HCT116 (cell line): ENCODE measurements at regions not wholly inside any gene's neighbourhood (a gene's known extent, or its start where the extent isn't known, plus 50 kb on each side); places are given as distances from the start of the nearest gene placed in this dataset.

Experiments
- ATAC-seq: fragments of 200-7000 bp; cut with Tn5 transposase; 2 replicates; pipeline ENCODE4 v1.9.1; 2020; ENCODE audit warnings: mild to moderate bottlenecking, moderate library complexity
- BruUV-seq: library from RNA; stranded (reverse); fragments of 400-500 nt; replicated peaks from 2 replicates; lab custom pipeline; 2021; lab: Mats Ljungman, UMichigan
- CTCF ChIA-PET: fragments of 300-600 bp; sonication (Branson Sonifier 250); formaldehyde crosslinking; loops from one replicate; lab custom pipeline; 2021; ENCODE audit warnings: antibody characterized with exemption; lab: Charles Lee
- POLR2A ChIA-PET: fragments of 300-600, 350-600 bp; sonication (Branson Sonifier 250); formaldehyde crosslinking; loops from one replicate; lab custom pipeline; 2021; ENCODE audit warnings: antibody characterized with exemption; lab: Charles Lee
- RAD21 ChIA-PET, 2 experiments: fragments of 300-600 bp; sonication (Branson Sonifier 250); formaldehyde crosslinking; loops; one replicate each; lab custom pipeline; 2023; ENCODE audit warnings: low total read pairs in 2 of 2; ENCODE audit not compliant: uncharacterized antibody in 2 of 2, unreplicated experiment in 2 of 2, low non-redundant PET in 1 of 2; lab: Charles Lee
- DNase-seq: peaks from one replicate; pipeline ENCODE4 v3.0.0-alpha.2; 2010; ENCODE audit warnings: low read depth, low spot score
- H2AFZ ChIP-seq: fragments of 200-600 bp; shearing (Covaris generic), sonication (generic); 2 replicates; pipeline ENCODE4 v1.6.1; 2017; ENCODE audit warnings: low read depth, mixed run types, mixed read lengths, antibody characterized with exemption, low read length; ENCODE audit not compliant: poor library complexity, severe bottlenecking
- H3K27ac ChIP-seq: 2 replicates; pipeline ENCODE4 v1.5.1; 2012; ENCODE audit warnings: low read depth, low read length
- H3K27me3 ChIP-seq: fragments of 200-600 bp; sonication (generic); 2 replicates; pipeline ENCODE4 v1.6.1; 2016; ENCODE audit warnings: mixed run types, low read length, mixed read lengths; ENCODE audit not compliant: insufficient read depth
- H3K36me3 ChIP-seq, 2 experiments: fragments of 200-500 bp in 1 of 2; fragments of 200-600 bp in 1 of 2; sonication (Bioruptor generic) in 1 of 2; sonication (generic) in 1 of 2; 2 replicates each; pipeline versions ENCODE4 v1.5.1 to v1.6.1; 2014 to 2016; ENCODE audit warnings: low read length in 2 of 2, inconsistent platforms in 1 of 2, mixed read lengths in 1 of 2, mixed run types in 1 of 2; ENCODE audit not compliant: insufficient read depth in 2 of 2, control insufficient read depth in 1 of 2
- H3K4me1 ChIP-seq, 2 experiments: fragments of 200-600 bp in 1 of 2; sonication (generic) in 1 of 2; 2 replicates each; pipeline versions ENCODE4 v1.5.1 to v1.6.1; 2012 to 2017; ENCODE audit warnings: low read length in 2 of 2, inconsistent platforms in 1 of 2, mild to moderate bottlenecking in 1 of 2, mixed read lengths in 1 of 2, mixed run types in 1 of 2, moderate library complexity in 1 of 2; ENCODE audit not compliant: insufficient read depth in 2 of 2, control insufficient read depth in 1 of 2
- H3K4me2 ChIP-seq: fragments of 200-600 bp; sonication (generic); 2 replicates; pipeline ENCODE4 v1.6.1; 2017; ENCODE audit warnings: mixed run types, low read length, mixed read lengths
- H3K4me3 ChIP-seq, 2 experiments: fragments of 200-600 bp in 1 of 2; sonication (generic) in 1 of 2; replicated peaks in 1 of 2; 2 replicates each; pipeline ENCODE4 v1.5.1; 2011 to 2016; ENCODE audit warnings: low read length in 2 of 2, control low read depth in 1 of 2, low read depth in 1 of 2, mild to moderate bottlenecking in 1 of 2, mixed read lengths in 1 of 2, mixed run types in 1 of 2
- H3K79me2 ChIP-seq: fragments of 200-600 bp; sonication (generic); 2 replicates; pipeline ENCODE4 v1.6.1; 2017; ENCODE audit warnings: mild to moderate bottlenecking, mixed run types, low read length, moderate library complexity, mixed read lengths; ENCODE audit not compliant: insufficient read depth
- H3K9ac ChIP-seq: fragments of 200-600 bp; sonication (generic); 2 replicates; pipeline ENCODE4 v1.6.1; 2016; ENCODE audit warnings: low read length, mixed read lengths
- H3K9me2 ChIP-seq: fragments of 200-600 bp; sonication (generic), shearing (Covaris generic); 2 replicates; pipeline ENCODE4 v1.6.1; 2017; ENCODE audit warnings: mixed run types, mild to moderate bottlenecking, moderate library complexity; ENCODE audit not compliant: insufficient read depth
- H3K9me3 ChIP-seq, 2 experiments: fragments of 200-500 bp in 1 of 2; fragments of 200-600 bp in 1 of 2; sonication (Bioruptor generic) in 1 of 2; sonication (generic) in 1 of 2; 2 replicates each; pipeline ENCODE4 v1.6.1; 2014 to 2017; ENCODE audit warnings: low read length in 2 of 2, mixed read lengths in 2 of 2, inconsistent platforms in 1 of 2, low read depth in 1 of 2, mild to moderate bottlenecking in 1 of 2, mixed run types in 1 of 2, moderate library complexity in 1 of 2; ENCODE audit not compliant: control insufficient read depth in 1 of 2, insufficient read depth in 1 of 2
- H4K20me1 ChIP-seq: fragments of 200-600 bp; sonication (generic), shearing (Covaris generic); 2 replicates; pipeline ENCODE4 v1.6.1; 2017; ENCODE audit warnings: mixed run types, mild to moderate bottlenecking, moderate library complexity; ENCODE audit not compliant: insufficient read depth
- CEBPB ChIP-seq: IDR thresholded peaks from 2 replicates; pipeline ENCODE4 v1.6.1; 2012; ENCODE audit warnings: low read depth
- EGR1 ChIP-seq: IDR thresholded peaks from 2 replicates; pipeline ENCODE4 v1.6.1; 2012; ENCODE audit warnings: low read depth
- EZH2phosphoT487 ChIP-seq: fragments of 200-600 bp; IDR thresholded peaks from 2 replicates; pipeline ENCODE4 v1.6.1; 2018; ENCODE audit warnings: antibody characterized with exemption, borderline replicate concordance
- JUND ChIP-seq: IDR thresholded peaks from 2 replicates; pipeline ENCODE4 v1.6.1; 2012
- MAX ChIP-seq: IDR thresholded peaks from 2 replicates; pipeline ENCODE4 v1.6.1; 2012
- POLR2A ChIP-seq: IDR thresholded peaks from 2 replicates; pipeline ENCODE4 v1.7.0; 2011; ENCODE audit warnings: borderline replicate concordance; ENCODE audit not compliant: insufficient read depth, insufficient read length; ENCODE audit errors: extremely low read depth
- POLR2AphosphoS5 ChIP-seq: IDR thresholded peaks from 2 replicates; pipeline ENCODE4 v1.6.1; 2011; ENCODE audit warnings: mild to moderate bottlenecking, low read depth, low read length, moderate library complexity
- RAD21 ChIP-seq: IDR thresholded peaks from 2 replicates; pipeline ENCODE4 v1.6.1; 2012; ENCODE audit warnings: low read depth, mild to moderate bottlenecking
- REST ChIP-seq: IDR thresholded peaks from 2 replicates; pipeline ENCODE4 v1.6.1; 2012; ENCODE audit warnings: low read depth
- SRF ChIP-seq: IDR thresholded peaks from 2 replicates; pipeline ENCODE4 v1.6.1; 2012; ENCODE audit warnings: low read depth
- TCF7L2 ChIP-seq: IDR thresholded peaks from 2 replicates; pipeline ENCODE4 v1.7.0; 2011; ENCODE audit warnings: borderline replicate concordance, inconsistent platforms; ENCODE audit not compliant: insufficient read depth, insufficient read length; ENCODE audit errors: extremely low read depth
- intact Hi-C: fragments of 100-400 bp; cut with micrococcal nuclease; formaldehyde crosslinking; loops from 2 replicates; pipeline ENCODE4 v1.10.0; 2022

- Histone ChIP-seq H3K9me3 (no peaks in the 10 kb centered on the region), H3K27me3 (no peaks in the 10 kb centered on the region), H4K20me1 (no peaks in the 10 kb centered on the region), H3K9ac (no peak overlapping the region), H3K4me3 (no peak overlapping the region), H3K27ac (no peak overlapping the region), H3K4me1 (no peaks in the 10 kb centered on the region), H3K4me2 (no peak overlapping the region), H3K79me2 (no peaks in the 10 kb centered on the region), H2AFZ (no peak overlapping the region), H3K36me3 (no peaks in the 10 kb centered on the region), H3K9me2 (no peaks in the 10 kb centered on the region)
- intact Hi-C loops, result no loop called here
- no TSS peak for BruUV-seq
- ChIA-PET CTCF (no interaction called here), POLR2A (no interaction called here), RAD21 (no interaction called here)
- no peak for DNase-seq
- TF ChIP-seq CEBPB (no peak), REST (no peak), SRF (no peak), POLR2A (no peak), RAD21 (no peak), TCF7L2 (no peak), EZH2phosphoT487 (no peak), MAX (no peak), JUND (no peak), POLR2AphosphoS5 (no peak), EGR1 (no peak)
- ATAC-seq, result no peak
Measured at GRCh38 chr2:19050354-19050753, 308.1 kb downstream of the OSR1 start.
